GM12872 (cell line): ENCODE measurements at regions not wholly inside any gene's neighbourhood (a gene's known extent, or its start where the extent isn't known, plus 50 kb on each side); places are given as distances from the start of the nearest gene placed in this dataset.

Source experiments
- CTCF ChIP-seq: IDR thresholded peaks from 3 replicates; pipeline ENCODE4 v1.5.1; 2011; ENCODE audit warnings: low read depth, mild to moderate bottlenecking, low read length, moderate library complexity; ENCODE audit not compliant: insufficient read depth

GRCh38 chr6:169052462-169052861 is 201.2 kb downstream of the THBS2 start:
- TF ChIP-seq CTCF, result no peak

- TF ChIP-seq CTCF, result no peak
These were observed 202.3 kb downstream of the THBS2 start for GRCh38 chr6:169051371-169051770.

GRCh38 chr6:169048865-169049205 is 204.8 kb downstream of the THBS2 start:
- TF ChIP-seq CTCF, result no peak

GRCh38 chr6:169048185-169048864 is 205.3 kb downstream of the THBS2 start:
- TF ChIP-seq CTCF, result no peak

- no peak for TF ChIP-seq CTCF
These were observed 206.3 kb downstream of the THBS2 start for GRCh38 chr6:169047345-169047744.

- no peak for TF ChIP-seq CTCF
These were observed 207.0 kb downstream of the THBS2 start for GRCh38 chr6:169046483-169047192.

- TF ChIP-seq CTCF, result no peak
These were observed 207.6 kb downstream of the THBS2 start for GRCh38 chr6:169046021-169046420.
